C4-2B (cell line): ENCODE measurements at regions not wholly inside any gene's neighbourhood (a gene's known extent, or its start where the extent isn't known, plus 50 kb on each side); places are given as distances from the start of the nearest gene placed in this dataset.

ENCODE experiments used
- CTCF ChIP-seq: fragments of 450-650 bp; conservative IDR thresholded peaks from 2 replicates; pipeline ENCODE4 v1.5.1; 2017; ENCODE audit warnings: mild to moderate bottlenecking
- ZFX ChIP-seq: fragments of 450-650 bp; IDR thresholded peaks from 2 replicates; pipeline ENCODE4 v1.6.1; 2017

- no peak for TF ChIP-seq CTCF
- TF ChIP-seq ZFX = no peak
Measured at GRCh38 chr11:97158243-97158642, 768.4 kb downstream of the JRKL start.
